Tibial nerve (tissue), 4 donors: ENCODE measurements at regions not wholly inside any gene's neighbourhood (a gene's known extent, or its start where the extent isn't known, plus 50 kb on each side); places are given as distances from the start of the nearest gene placed in this dataset.

Experiments
- CTCF ChIP-seq, 5 experiments: fragments of 200-600 bp in 3 of 5; fragments of 450-650 bp in 2 of 5; sonication (generic) in 3 of 5; IDR thresholded peaks; one replicate each; pipeline ENCODE4 v1.5.1; 2016 to 2019; ENCODE audit warnings: antibody characterized with exemption in 5 of 5, mild to moderate bottlenecking in 3 of 5, moderate library complexity in 2 of 5
- EP300 ChIP-seq, 2 donors: sonication (generic); formaldehyde crosslinking; IDR thresholded peaks; one replicate each; pipeline ENCODE4 v1.6.1; 2017; ENCODE audit warnings: antibody characterized with exemption in 2 of 2, mild to moderate bottlenecking in 1 of 2
- POLR2A ChIP-seq, 2 donors: fragments of 450-650 bp; IDR thresholded peaks; one replicate each; pipeline ENCODE4 v1.6.1; 2017; ENCODE audit warnings: antibody characterized with exemption in 2 of 2, mild to moderate bottlenecking in 2 of 2, moderate library complexity in 2 of 2

GRCh38 chr5:33271606-33272005 lies 169.2 kb upstream of the TARS1 start:
- TF ChIP-seq CTCF (IDR thresholded peaks at IDR 0.05) (no peak), POLR2A (IDR thresholded peaks at IDR 0.05) (no peak), EP300 (IDR thresholded peaks at IDR 0.05) (no peak)
